ENCODE measurements at regions not wholly inside any gene's neighbourhood (a gene's known extent, or its start where the extent isn't known, plus 50 kb on each side); places are given as distances from the start of the nearest gene placed in this dataset.

GRCh38 chr1:242946206-242946605 is 308.9 kb downstream of the CEP170 start:
- Histone ChIP-seq H3K79me2 (ENCODE audit: control insufficient read depth, insufficient read depth, low read length) (no peaks in the 10 kb centered on the region), H3K9me1 (ENCODE audit: control insufficient read depth, insufficient read depth, low read length) (no peaks in the 10 kb centered on the region), H4K20me1 (replicated peaks; ENCODE audit: control insufficient read depth, insufficient read depth, low read length) (no peaks in the 10 kb centered on the region), H3K27ac (ENCODE audit: extremely low read depth, low read depth, low read length) (no peak overlapping the region), H3K4me3 (no peak overlapping the region), H3K4me2 (ENCODE audit: insufficient read depth, low read length) (no peak overlapping the region), H3K9me3 (replicated peaks; ENCODE audit: control insufficient read depth, insufficient read depth, low read depth, low read length) (no peaks in the 10 kb centered on the region), H2AFZ (ENCODE audit: low read depth, low read length) (no peak overlapping the region), H3K9ac (ENCODE audit: insufficient read depth in 1 of 2, low read depth in 2 of 2, low read length in 2 of 2) (no peak overlapping the region), H3K4me1 (replicated peaks in 1 of 2; ENCODE audit: control insufficient read depth in 2 of 2, insufficient read depth in 2 of 2, low read length in 2 of 2) (no peaks in the 10 kb centered on the region), H3K27me3 (ENCODE audit: control insufficient read depth in 2 of 2, insufficient read depth in 2 of 2, low read length in 2 of 2) (no peaks in the 10 kb centered on the region), H3K36me3 (ENCODE audit: control insufficient read depth, insufficient read depth, low read length) (no peaks in the 10 kb centered on the region)
- TF ChIP-seq ZFP36 (IDR thresholded peaks at IDR 0.05; ENCODE audit: low read depth, low read length, partially characterized antibody): no peak
- no peak for TF ChIP-seq ZNF133 (CRISPR knock-in tag; IDR thresholded peaks at IDR 0.05)
- TF ChIP-seq SMARCA5 (IDR thresholded peaks at IDR 0.05): no peak
- TF ChIP-seq SOX6 (IDR thresholded peaks at IDR 0.05): no peak
- no peak for TF ChIP-seq CHCHD3 (CRISPR knock-in tag; IDR thresholded peaks at IDR 0.05)
- no peak for TF ChIP-seq KDM2B (CRISPR knock-in tag; IDR thresholded peaks at IDR 0.05)
- no peak for TF ChIP-seq POLR3G (IDR thresholded peaks at IDR 0.05; ENCODE audit: extremely low read depth, insufficient read length, insufficient replicate concordance)
- TF ChIP-seq SNRNP70 (optimal IDR thresholded peaks at IDR 0.05; ENCODE audit: low read depth, low read length): no peak
- TF ChIP-seq HES1 (IDR thresholded peaks at IDR 0.05; ENCODE audit: low read depth): no peak
- TF ChIP-seq ILK (tag; IDR thresholded peaks at IDR 0.05; ENCODE audit: borderline replicate concordance, low read depth): no peak
- no peak for TF ChIP-seq CBX2 (IDR thresholded peaks at IDR 0.05; ENCODE audit: insufficient read depth, low read length, poor library complexity, severe bottlenecking)
- no peak for TF ChIP-seq KHSRP (IDR thresholded peaks at IDR 0.05)
- no peak for TF ChIP-seq ZNF57 (CRISPR knock-in tag; IDR thresholded peaks at IDR 0.05)
- TF ChIP-seq TARDBP (IDR thresholded peaks at IDR 0.05): no peak
- no peak for TF ChIP-seq C11orf30 (IDR thresholded peaks at IDR 0.05; ENCODE audit: low read depth)
- TF ChIP-seq, protein P1, sequence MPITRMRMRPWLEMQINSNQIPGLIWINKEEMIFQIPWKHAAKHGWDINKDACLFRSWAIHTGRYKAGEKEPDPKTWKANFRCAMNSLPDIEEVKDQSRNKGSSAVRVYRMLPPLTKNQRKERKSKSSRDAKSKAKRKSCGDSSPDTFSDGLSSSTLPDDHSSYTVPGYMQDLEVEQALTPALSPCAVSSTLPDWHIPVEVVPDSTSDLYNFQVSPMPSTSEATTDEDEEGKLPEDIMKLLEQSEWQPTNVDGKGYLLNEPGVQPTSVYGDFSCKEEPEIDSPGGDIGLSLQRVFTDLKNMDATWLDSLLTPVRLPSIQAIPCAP (CRISPR knock-in tag; IDR thresholded peaks at IDR 0.05; ENCODE audit: borderline replicate concordance): no peak
- no peak for TF ChIP-seq ZNF830 (CRISPR knock-in tag; IDR thresholded peaks at IDR 0.05)
- TF ChIP-seq, protein P2, sequence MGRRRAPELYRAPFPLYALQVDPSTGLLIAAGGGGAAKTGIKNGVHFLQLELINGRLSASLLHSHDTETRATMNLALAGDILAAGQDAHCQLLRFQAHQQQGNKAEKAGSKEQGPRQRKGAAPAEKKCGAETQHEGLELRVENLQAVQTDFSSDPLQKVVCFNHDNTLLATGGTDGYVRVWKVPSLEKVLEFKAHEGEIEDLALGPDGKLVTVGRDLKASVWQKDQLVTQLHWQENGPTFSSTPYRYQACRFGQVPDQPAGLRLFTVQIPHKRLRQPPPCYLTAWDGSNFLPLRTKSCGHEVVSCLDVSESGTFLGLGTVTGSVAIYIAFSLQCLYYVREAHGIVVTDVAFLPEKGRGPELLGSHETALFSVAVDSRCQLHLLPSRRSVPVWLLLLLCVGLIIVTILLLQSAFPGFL (CRISPR knock-in tag; IDR thresholded peaks at IDR 0.05): no peak
- in situ Hi-C loops (cut with MboI): no loop called here
- DNase-seq (ENCODE audit: extremely low read depth in 1 of 4, low spot score in 3 of 4): no peak
- intact Hi-C loops (cut with micrococcal nuclease): no loop called here
- ChIA-PET POLR2A (no interaction called here), CTCF (ENCODE audit: low intra/inter-chr PET ratio) (no interaction called here)
- ATAC-seq: no peak
- BruUV-seq (replicated peaks): no TSS peak
- FAIRE-seq: no peak
- WGBS (ENCODE audit: insufficient coverage, low coverage, missing lambda C conversion rate): 0% methylated on average over 3 of the region's 3 CpGs

Measured in K562 (cell line).